OCI-LY7 (cell line): ENCODE measurements at regions not wholly inside any gene's neighbourhood (a gene's known extent, or its start where the extent isn't known, plus 50 kb on each side); places are given as distances from the start of the nearest gene placed in this dataset.

Experiments used
- BruUV-seq: library from RNA; stranded (reverse); fragments of 400-500 nt; replicated peaks from 2 replicates; lab custom pipeline; 2021; lab: Mats Ljungman, UMichigan
- CTCF ChIA-PET: fragments of 300-600 bp; sonication (Branson Sonifier 250); formaldehyde crosslinking; loops from one replicate; lab custom pipeline; 2022; ENCODE audit warnings: antibody characterized with exemption; ENCODE audit not compliant: unreplicated experiment; lab: Charles Lee
- POLR2A ChIA-PET: fragments of 300-600 bp; sonication (Branson Sonifier 250); formaldehyde crosslinking; loops from one replicate; lab custom pipeline; 2022; ENCODE audit warnings: antibody characterized with exemption; lab: Charles Lee
- DNase-seq: peaks from one replicate; pipeline ENCODE4 v3.0.0-alpha.2; 2015; ENCODE audit warnings: low spot score
- H2AFZ ChIP-seq: fragments of 200-600 bp; sonication (generic), shearing (Covaris generic); 2 replicates; pipeline ENCODE4 v1.6.1; 2014; ENCODE audit warnings: mild to moderate bottlenecking, antibody characterized with exemption, low read length, moderate library complexity
- H3K27ac ChIP-seq: fragments of 200-600 bp; sonication (generic); 2 replicates; pipeline ENCODE4 v1.5.1; 2014; ENCODE audit warnings: mixed run types, low read depth, mild to moderate bottlenecking, moderate library complexity, low read length, inconsistent platforms; ENCODE audit not compliant: poor library complexity, severe bottlenecking
- H3K36me3 ChIP-seq: fragments of 200-600 bp; sonication (generic); 2 replicates; pipeline ENCODE4 v1.6.1; 2014; ENCODE audit warnings: mild to moderate bottlenecking, antibody characterized with exemption, low read length, moderate library complexity, mixed read lengths; ENCODE audit not compliant: insufficient read depth
- H3K4me1 ChIP-seq: fragments of 200-600 bp; sonication (generic); 2 replicates; pipeline ENCODE4 v1.5.1; 2014; ENCODE audit warnings: mild to moderate bottlenecking, low read length; ENCODE audit not compliant: insufficient read depth, poor library complexity, severe bottlenecking
- H3K4me2 ChIP-seq: fragments of 200-600 bp; sonication (generic); 2 replicates; pipeline ENCODE4 v1.6.1; 2014; ENCODE audit warnings: mild to moderate bottlenecking, low read length
- H3K4me3 ChIP-seq: fragments of 200-600 bp; sonication (generic); 2 replicates; pipeline ENCODE4 v1.5.1; 2014; ENCODE audit warnings: mild to moderate bottlenecking, low read depth, low read length; ENCODE audit not compliant: poor library complexity, severe bottlenecking
- H3K79me2 ChIP-seq: fragments of 200-600 bp; sonication (generic); 2 replicates; pipeline ENCODE4 v1.6.1; 2016; ENCODE audit warnings: low read depth, mild to moderate bottlenecking, low read length, moderate library complexity, mixed read lengths; ENCODE audit not compliant: insufficient read depth
- H3K9me2 ChIP-seq: fragments of 200-600 bp; sonication (generic); 2 replicates; pipeline ENCODE4 v1.6.1; 2016; ENCODE audit warnings: mild to moderate bottlenecking, low read length, mixed read lengths; ENCODE audit not compliant: insufficient read depth
- H3K9me3 ChIP-seq: fragments of 200-600 bp; sonication (generic); 2 replicates; pipeline ENCODE4 v1.6.1; 2014; ENCODE audit warnings: mild to moderate bottlenecking, mixed run types, low read length, mixed read lengths
- H4K20me1 ChIP-seq: fragments of 200-600 bp; sonication (generic); 2 replicates; pipeline ENCODE4 v1.6.1; 2014; ENCODE audit warnings: mild to moderate bottlenecking, antibody characterized with exemption, low read length, moderate library complexity, mixed read lengths; ENCODE audit not compliant: insufficient read depth
- CTCF ChIP-seq: fragments of 200-600 bp; sonication (generic); conservative IDR thresholded peaks from 2 replicates; pipeline ENCODE4 v1.5.1; 2014; ENCODE audit warnings: mild to moderate bottlenecking, antibody characterized with exemption, low read length, moderate library complexity, mixed read lengths
- EZH2phosphoT487 ChIP-seq: fragments of 200-600 bp; sonication (generic); IDR thresholded peaks from 2 replicates; pipeline ENCODE4 v1.6.1; 2018; ENCODE audit warnings: low read depth, borderline replicate concordance, mild to moderate bottlenecking, mixed run types, antibody characterized with exemption, low read length, moderate library complexity, mixed read lengths
- intact Hi-C: fragments of 100-400 bp; cut with micrococcal nuclease; formaldehyde crosslinking; loops from one replicate; pipeline ENCODE4 v1.10.0; 2022; ENCODE audit not compliant: unreplicated experiment

GRCh38 chrX:88982933-88983332, 235.9 kb downstream of the CPXCR1 start:
- Histone ChIP-seq H3K79me2 (no peaks in the 10 kb centered on the region), H3K9me2 (no peaks in the 10 kb centered on the region), H3K4me3 (no peak overlapping the region), H3K4me2 (no peak overlapping the region), H3K9me3 (no peaks in the 10 kb centered on the region), H3K36me3 (no peaks in the 10 kb centered on the region), H3K27ac (no peak overlapping the region), H4K20me1 (no peaks in the 10 kb centered on the region), H3K4me1 (no peaks in the 10 kb centered on the region), H2AFZ (no peak overlapping the region)
- no peak for DNase-seq
- ChIA-PET POLR2A (no interaction called here), CTCF (no interaction called here)
- no TSS peak for BruUV-seq
- intact Hi-C loops, result no loop called here
- no peak for TF ChIP-seq CTCF
- TF ChIP-seq EZH2phosphoT487, result no peak

- CTCF ChIA-PET, result no interaction called here
- Histone ChIP-seq H3K79me2 (no peaks in the 10 kb centered on the region), H3K9me2 (no peaks in the 10 kb centered on the region), H2AFZ (no peak overlapping the region), H3K36me3 (no peaks in the 10 kb centered on the region), H3K4me3 (no peak overlapping the region), H3K4me2 (no peak overlapping the region), H4K20me1 (no peaks in the 10 kb centered on the region), H3K4me1 (no peaks in the 10 kb centered on the region), H3K9me3 (no peaks in the 10 kb centered on the region), H3K27ac (no peak overlapping the region)
- intact Hi-C loops, result no loop called here
- TF ChIP-seq CTCF, result no peak
- no peak for TF ChIP-seq EZH2phosphoT487
- BruUV-seq, result no TSS peak
- POLR2A ChIA-PET, result no interaction called here
- no peak for DNase-seq
Measured at GRCh38 chrX:88988796-88989195, 241.8 kb downstream of the CPXCR1 start.

GRCh38 chrX:88990882-88991582, 244.0 kb downstream of the CPXCR1 start:
- no peak overlapping the region for H3K4me3 ChIP-seq
- POLR2A ChIA-PET, result no interaction called here
- no TSS peak for BruUV-seq
- TF ChIP-seq CTCF (no peak), EZH2phosphoT487 (no peak)
- H3K9me3 ChIP-seq, result no peaks in the 10 kb centered on the region
- no peak for DNase-seq
- no peaks in the 10 kb centered on the region for H3K36me3 ChIP-seq
- CTCF ChIA-PET, result no interaction called here
- H3K27ac ChIP-seq, result no peak overlapping the region
- H2AFZ ChIP-seq, result no peak overlapping the region
- H3K9me2 ChIP-seq, result no peaks in the 10 kb centered on the region
- no peak overlapping the region for H3K4me2 ChIP-seq
- H3K4me1 ChIP-seq, result no peaks in the 10 kb centered on the region
- intact Hi-C loops, result no loop called here
- no peaks in the 10 kb centered on the region for H3K79me2 ChIP-seq
- no peaks in the 10 kb centered on the region for H4K20me1 ChIP-seq
